GM10266 (cell line): ENCODE measurements at regions not wholly inside any gene's neighbourhood (a gene's known extent, or its start where the extent isn't known, plus 50 kb on each side); places are given as distances from the start of the nearest gene placed in this dataset.

ENCODE experiments used
- DNase-seq: peaks from one replicate; pipeline ENCODE4 v3.0.0; 2012; ENCODE audit errors: extremely low spot score
- TF ChIP-seq, protein P1 (sequence below): IDR thresholded peaks from 2 replicates; pipeline ENCODE4 v1.5.1; 2012; ENCODE audit warnings: mild to moderate bottlenecking, low read depth; ENCODE audit not compliant: control insufficient read depth, insufficient read depth; ENCODE audit errors: missing control alignments

DNA sequence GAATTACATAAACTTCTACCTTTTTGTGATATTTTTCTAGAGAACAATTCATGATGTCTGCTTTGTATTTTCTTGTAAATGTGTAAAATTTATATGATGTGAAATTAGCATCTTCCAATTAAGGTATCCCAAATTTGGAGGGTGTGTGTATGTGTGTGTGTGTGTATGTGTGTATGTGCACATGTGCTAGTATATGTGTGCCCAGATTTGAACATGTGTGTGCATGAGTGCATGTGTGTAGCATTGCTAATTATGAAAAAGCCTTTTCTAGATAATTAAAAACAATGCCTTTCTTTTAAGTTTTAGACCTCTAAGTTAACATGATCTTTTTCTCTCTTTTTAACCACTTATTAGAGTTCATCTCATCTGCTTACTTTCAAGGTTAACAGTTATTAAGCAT, 208.0 kb upstream of the SPOPL start:
- TF ChIP-seq, protein P1, sequence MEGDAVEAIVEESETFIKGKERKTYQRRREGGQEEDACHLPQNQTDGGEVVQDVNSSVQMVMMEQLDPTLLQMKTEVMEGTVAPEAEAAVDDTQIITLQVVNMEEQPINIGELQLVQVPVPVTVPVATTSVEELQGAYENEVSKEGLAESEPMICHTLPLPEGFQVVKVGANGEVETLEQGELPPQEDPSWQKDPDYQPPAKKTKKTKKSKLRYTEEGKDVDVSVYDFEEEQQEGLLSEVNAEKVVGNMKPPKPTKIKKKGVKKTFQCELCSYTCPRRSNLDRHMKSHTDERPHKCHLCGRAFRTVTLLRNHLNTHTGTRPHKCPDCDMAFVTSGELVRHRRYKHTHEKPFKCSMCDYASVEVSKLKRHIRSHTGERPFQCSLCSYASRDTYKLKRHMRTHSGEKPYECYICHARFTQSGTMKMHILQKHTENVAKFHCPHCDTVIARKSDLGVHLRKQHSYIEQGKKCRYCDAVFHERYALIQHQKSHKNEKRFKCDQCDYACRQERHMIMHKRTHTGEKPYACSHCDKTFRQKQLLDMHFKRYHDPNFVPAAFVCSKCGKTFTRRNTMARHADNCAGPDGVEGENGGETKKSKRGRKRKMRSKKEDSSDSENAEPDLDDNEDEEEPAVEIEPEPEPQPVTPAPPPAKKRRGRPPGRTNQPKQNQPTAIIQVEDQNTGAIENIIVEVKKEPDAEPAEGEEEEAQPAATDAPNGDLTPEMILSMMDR = no peak
- no peak for DNase-seq

DNA sequence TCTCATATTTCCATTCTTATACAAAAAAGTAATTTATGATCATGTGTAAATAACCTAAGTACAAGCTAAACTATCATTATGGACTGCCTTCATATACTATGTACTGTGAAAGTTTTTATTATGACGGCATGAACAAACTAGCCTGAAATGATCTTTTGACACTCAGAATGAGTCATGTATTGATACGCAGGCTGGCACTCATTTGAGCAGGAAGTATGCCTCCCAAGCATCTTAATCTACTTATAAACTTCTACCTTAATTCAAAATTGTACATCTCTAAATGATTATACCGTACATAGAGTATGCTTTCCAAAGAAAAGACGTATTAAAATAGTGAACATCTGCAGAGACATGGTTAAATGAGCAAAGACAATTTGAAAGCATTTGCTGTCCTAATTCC, 207.1 kb upstream of the SPOPL start:
- TF ChIP-seq, protein P1 = no peak
- DNase-seq = no peak

GRCh38 chr2:138296365-138296764, 205.2 kb upstream of the SPOPL start:
- no peak for DNase-seq
- TF ChIP-seq, protein P1 = no peak

DNA sequence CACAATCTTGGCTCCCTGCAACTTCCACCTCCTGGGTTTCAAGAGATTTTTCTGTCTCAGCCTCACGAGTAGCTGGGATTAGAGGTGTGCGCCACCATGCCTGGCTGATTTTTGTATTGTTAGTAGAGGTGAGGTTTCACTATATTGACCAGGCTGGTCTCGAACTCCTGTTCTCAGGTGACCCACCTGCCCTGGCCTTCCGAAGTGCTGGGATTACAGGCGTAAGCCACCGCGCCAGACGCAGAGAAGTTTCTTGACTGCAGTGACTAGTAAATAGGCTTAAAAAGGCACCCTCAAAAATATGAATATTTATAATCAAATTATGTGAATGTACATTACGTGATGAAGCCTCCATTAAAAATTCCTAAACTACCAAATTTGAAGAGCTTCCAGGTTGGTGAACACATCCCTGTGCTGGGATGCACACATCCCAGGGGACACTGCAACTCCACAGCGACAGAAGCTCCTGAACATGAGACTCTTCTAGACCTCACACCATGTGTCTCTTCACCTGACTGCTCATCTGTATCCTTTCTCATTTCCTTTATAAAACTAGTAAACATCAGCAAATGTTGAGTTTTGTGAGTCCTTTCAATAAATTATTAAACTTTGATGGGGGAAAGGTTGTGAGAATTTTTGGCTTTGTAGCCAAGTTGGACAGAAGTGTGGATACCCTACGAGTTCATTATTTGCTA, 203.3 kb upstream of the SPOPL start:
- DNase-seq = no peak
- TF ChIP-seq, protein P1 = no peak

DNA sequence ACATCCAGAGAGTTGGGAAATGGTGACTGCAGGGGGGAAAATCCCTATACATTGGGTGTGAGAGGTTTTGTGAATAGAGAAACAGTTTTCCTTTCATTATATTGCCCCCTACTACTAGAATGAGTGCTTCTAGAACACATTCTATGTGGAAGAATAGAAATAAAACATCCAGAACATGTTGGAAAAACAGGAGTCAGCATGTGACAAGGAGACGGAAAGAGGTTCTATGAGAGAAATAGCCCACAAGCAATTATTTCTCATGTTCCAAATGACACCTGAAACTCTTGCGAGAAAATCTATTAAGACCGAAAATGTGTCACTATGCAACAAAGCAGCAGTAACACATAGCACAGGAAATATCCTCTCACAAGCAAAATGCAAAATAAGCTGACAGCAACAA, 202.7 kb upstream of the SPOPL start:
- TF ChIP-seq, protein P1 = no peak
- no peak for DNase-seq

DNA sequence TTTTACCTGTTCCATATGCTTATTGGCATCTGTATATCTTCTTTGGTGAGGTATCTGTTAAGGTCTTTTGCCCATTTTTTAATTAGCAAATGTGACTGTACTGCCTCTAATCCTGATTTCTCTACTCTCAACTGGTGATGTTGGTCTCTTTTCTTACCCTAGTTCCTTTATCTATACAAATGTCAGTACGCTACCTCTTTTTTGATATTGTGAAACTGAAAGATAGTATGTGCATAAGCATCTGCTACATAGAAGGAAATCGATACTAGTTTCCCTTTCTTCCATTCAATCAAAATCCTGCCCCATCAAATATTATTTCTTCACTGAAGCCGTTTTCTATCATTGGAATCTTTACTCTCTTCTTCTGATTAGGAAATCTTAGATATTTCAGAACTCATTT, 194.9 kb upstream of the SPOPL start:
- DNase-seq = no peak
- TF ChIP-seq, protein P1 = no peak

- no peak for DNase-seq
- TF ChIP-seq, protein P1 = no peak
Observed at GRCh38 chr2:138307099-138307498, 194.5 kb upstream of the SPOPL start.
